HG03565 (cell line): ENCODE measurements at regions not wholly inside any gene's neighbourhood (a gene's known extent, or its start where the extent isn't known, plus 50 kb on each side); places are given as distances from the start of the nearest gene placed in this dataset.

Source experiments
- ATAC-seq: cut with Tn5 transposase; IDR thresholded peaks from one replicate; pipeline ENCODE4 v1.9.1; 2021; ENCODE audit warnings: mild to moderate bottlenecking, moderate library complexity; ENCODE audit not compliant: unreplicated experiment

- ATAC-seq: no peak
Measured at GRCh38 chr4:130563185-130563888, 1467.4 kb downstream of the C4orf33 start.

GRCh38 chr4:130563889-130564418 lies 1468.0 kb downstream of the C4orf33 start:
- ATAC-seq: no peak

DNA sequence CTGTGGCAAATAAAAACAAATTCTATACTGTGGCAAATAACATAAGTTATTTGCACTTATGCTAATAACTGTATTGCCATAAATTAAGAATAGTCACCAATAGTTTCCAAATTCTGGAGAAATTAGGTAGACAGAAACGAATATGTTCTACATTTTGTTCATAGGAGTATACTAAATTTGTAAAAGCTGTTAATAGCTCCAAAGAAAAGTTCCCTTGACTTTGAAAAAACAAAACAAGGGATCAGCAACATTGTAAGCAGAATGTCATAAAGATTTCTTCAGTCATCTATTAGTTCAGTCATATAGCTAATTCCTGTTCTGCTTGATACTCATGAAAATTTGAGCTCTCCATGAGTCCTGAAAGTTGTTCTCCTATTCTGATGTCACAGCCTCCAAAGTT lies 1472.8 kb downstream of the C4orf33 start:
- ATAC-seq: no peak

DNA sequence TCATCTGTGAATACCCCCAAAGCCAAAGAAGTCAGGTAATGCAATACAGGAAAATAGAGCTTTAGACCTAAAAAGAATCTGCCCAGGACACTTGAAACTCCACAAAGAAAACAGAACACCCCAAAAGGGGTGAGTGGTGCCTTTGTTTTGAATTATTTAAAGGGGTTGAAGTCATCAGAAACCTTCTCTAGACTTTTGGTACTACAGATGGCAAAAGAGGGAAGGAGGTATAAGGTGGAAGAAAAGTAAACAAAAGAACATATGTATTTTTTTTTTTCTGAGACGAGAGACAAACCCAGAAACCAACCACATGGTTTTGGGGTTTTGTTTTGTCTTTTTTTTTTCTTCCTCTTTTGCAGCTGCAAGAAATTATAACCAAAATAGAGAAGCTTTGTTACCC lies 1477.8 kb downstream of the C4orf33 start:
- ATAC-seq: no peak

GRCh38 chr4:130574215-130574614 lies 1478.3 kb downstream of the C4orf33 start:
- no peak for ATAC-seq

- ATAC-seq: no peak
Measured at GRCh38 chr4:130576218-130576617, 1480.3 kb downstream of the C4orf33 start.

GRCh38 chr4:130591091-130591490 lies 1495.1 kb downstream of the C4orf33 start:
- ATAC-seq: no peak

GRCh38 chr4:130600706-130601105 lies 1504.8 kb downstream of the C4orf33 start:
- ATAC-seq: no peak

DNA sequence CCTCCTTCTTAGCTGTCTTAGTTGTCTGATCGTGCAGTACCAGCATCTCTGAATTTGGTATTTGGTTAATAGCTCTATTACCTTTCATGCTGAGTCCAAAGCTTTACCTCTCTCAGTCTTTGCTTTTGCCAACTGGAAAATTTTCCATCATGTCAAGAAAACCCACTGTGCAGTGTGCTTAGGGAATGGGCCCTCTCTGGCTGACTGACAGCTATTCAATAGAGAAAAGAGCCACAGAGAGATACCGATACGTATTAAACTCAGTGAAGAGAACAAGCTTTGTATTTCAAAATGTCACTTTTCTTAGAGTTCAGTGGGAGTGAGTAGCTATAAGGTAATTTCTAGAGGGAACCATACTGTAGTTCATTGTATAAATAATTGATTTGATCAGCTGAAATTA lies 1507.1 kb downstream of the C4orf33 start:
- no peak for ATAC-seq

GRCh38 chr4:130608121-130608520 lies 1512.2 kb downstream of the C4orf33 start:
- ATAC-seq: no peak

GRCh38 chr4:130628531-130628930 lies 1532.6 kb downstream of the C4orf33 start:
- no peak for ATAC-seq

DNA sequence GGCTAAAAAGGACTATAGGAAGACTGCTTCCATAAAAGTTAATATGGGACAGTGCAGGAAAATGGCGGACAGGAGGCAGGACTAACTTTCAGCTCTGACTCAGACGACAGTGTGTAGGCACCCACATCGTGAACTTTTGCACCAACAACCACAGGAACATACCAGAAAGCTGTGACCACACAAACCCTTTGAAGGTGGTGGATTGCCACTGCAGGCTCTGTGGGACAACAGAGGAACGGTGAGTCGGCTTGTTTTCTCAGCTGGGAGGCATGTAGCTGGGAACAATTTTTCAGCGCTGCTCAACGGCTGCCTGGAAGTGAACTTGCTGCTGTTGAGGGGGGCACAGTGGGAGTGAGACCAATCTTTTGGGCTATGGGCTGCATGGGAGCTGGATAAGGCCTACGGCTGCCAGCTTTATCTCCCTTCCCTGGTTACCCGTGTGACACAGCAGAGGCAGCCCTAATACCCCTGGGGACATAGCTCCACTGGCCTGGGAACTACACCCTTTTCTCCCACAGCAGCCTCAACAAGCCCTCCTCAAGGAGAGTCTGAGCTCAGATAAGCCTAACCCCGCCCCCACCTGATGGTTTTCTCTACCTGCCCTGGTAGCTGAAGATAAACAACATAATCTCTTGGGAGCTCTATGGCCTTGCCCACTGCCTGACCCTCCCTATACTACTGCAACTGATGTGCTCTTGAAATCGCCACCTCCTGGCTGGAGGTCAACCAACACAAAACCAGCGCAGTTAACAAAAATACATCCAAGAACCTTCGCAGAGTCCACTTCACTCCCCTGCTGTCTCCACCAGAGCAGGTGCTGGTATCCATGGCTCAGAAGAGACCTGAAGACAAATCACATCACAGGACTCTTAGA lies 1537.0 kb downstream of the C4orf33 start:
- no peak for ATAC-seq

DNA sequence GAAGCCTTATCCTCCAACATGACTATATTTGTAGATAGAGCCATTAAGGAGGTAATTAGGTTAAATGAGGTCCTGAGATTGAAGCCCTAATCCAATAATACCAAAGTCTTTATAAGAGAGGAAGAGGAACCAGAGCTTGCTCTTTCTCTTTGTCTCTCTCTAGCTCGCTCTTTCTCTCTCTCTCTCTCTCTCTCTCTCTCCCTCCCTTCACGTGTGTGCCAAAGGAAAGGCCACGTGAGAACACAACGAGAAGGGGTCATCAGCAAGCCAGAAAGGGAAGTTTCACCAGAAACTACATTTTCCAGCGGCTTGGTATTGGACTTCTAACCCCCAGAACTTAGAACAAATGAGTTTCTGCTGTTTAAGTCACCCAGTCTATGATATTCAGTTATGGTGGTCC lies 1540.5 kb downstream of the C4orf33 start:
- ATAC-seq: no peak

- no peak for ATAC-seq
Measured at GRCh38 chr4:130640592-130640991, 1544.6 kb downstream of the C4orf33 start.

DNA sequence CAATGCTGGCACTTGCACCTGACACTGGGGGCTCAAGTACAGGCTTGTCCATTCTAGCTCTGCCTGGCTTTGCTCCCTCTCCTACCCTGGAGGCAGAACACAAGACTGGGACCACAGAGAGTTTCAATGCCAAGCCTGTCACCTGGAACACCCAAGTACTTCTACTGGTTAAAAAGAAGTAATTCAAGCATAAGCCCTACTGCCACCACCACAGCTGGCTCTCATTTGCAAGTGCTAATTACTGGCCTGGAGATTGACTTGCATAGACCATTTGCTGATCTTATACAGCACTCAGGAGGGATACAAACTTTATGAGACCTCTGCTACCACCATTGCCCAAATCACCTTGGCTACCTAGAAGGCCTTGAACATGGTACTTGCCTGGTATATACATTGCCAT lies 1550.9 kb downstream of the C4orf33 start:
- no peak for ATAC-seq

DNA sequence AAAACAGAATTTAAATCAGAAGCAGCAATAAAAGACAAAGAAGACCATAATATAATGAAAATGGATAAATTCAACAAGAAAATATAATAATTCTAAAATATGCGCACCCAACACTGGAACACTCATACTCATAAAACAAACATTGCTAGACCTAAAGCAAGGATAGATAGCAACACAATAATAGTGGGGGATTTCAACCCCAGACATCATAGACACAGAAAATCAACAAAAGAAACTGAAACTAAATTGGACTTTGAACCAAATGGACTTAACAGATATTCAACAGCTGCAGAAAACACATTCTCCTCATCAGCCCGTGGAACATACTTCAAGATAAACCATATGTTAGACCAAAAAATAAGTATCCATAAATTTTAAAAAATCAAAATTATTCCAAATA lies 1552.6 kb downstream of the C4orf33 start:
- ATAC-seq: no peak

DNA sequence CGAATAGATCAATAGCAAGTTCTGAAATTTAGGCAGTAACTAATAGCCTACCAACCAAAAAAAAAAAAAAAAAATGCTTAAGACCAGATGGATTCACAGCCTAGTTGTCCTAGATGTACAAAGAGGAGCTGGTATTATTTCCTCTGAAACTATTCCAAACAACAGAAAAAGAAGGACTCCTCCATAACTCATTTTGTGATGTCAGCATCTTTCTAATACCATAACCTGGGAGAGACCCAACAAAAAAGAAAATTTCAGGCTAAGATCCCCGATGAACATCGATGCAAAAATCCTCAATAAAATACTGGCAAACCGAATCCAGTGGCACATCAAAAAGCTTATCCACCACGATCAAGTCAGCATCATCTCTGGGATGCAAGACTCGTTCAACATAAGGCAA lies 1557.9 kb downstream of the C4orf33 start:
- ATAC-seq: no peak

DNA sequence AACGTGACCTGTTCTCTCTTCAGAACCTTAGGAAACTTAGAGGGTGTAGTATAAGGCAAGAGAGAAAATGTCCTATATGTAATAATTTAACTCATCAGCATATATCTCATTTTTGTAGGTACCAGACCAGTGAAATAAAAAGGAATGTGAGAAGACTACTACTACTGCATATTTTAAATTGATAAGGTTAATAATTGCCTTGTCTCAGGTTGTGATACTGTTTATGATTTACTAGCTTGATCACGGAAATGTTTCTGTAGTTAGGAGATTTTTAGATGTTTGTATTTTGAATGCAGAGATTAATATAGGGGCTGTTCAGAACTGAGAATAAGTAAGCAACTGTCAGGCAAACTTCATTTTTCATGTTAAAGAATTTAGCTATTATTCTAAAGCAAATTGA lies 1563.4 kb downstream of the C4orf33 start:
- ATAC-seq: no peak

- no peak for ATAC-seq
Measured at GRCh38 chr4:130668859-130669258, 1572.9 kb downstream of the C4orf33 start.

- no peak for ATAC-seq
Measured at GRCh38 chr4:130675266-130675665, 1579.3 kb downstream of the C4orf33 start.

DNA sequence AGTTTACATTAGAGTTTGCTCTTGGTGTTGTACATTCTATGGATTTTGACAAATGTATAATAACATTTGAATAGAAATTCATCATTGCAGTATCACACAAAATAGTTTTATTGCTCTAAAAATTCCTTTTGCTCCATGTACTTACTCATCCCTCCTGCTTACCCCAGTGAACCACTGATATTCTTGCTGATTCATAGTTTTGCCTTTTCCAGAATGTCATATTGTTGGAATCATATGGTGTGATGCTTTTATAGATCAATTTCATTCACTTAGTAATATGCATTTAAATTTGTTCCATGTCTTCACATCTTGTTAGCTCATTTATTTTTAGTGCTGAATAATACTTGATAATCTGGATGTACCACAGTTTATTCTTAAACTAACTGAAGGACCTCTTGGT lies 1593.2 kb downstream of the C4orf33 start:
- no peak for ATAC-seq

DNA sequence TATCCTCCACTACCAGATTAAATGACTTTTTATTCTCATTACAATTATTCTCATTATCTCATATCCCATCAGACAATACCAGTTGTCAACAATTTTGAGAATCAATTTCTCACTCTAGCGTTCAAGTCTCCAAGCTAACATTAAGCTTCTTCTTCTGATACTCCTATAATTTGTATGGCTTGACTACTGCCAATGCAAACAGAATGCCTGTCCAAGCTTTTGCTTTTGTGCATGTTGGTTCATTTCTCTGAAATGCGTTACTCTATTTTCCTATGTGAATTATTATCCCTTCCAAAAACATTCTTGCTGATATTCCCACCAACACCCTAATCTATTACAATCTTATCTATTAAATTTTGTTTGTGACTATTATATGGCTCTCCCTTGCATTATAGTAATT lies 1602.3 kb downstream of the C4orf33 start:
- no peak for ATAC-seq
